ENCODE measurements at regions not wholly inside any gene's neighbourhood (a gene's known extent, or its start where the extent isn't known, plus 50 kb on each side); places are given as distances from the start of the nearest gene placed in this dataset.
"Not testable (repeated sequence)": the region's sequence is repeated elsewhere in the genome, so short reads cannot be mapped to it uniquely, and the experiment has no call there.

DNA sequence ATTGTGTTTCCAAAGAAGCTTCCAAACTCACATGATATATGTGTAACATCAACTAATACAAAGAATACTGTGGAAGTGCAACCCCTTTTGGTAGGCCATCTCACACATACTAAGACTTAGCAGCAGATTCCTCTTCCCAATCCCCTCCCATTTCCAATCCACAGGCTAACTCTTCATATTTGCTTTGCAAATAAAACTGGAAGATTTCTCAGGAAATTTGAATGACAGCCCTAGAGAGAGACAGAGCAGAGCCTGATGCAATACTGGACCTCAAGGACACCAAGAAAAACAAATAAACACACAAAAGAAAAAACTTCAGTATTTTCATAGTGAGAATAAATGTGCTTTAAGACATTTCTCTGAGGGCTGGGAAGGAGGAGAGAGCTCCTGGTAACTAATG lies 190.2 kb upstream of the BRINP3 start:
- FAIRE-seq: no peak
- no peak for DNase-seq (ENCODE audit: low spot score)

DNA sequence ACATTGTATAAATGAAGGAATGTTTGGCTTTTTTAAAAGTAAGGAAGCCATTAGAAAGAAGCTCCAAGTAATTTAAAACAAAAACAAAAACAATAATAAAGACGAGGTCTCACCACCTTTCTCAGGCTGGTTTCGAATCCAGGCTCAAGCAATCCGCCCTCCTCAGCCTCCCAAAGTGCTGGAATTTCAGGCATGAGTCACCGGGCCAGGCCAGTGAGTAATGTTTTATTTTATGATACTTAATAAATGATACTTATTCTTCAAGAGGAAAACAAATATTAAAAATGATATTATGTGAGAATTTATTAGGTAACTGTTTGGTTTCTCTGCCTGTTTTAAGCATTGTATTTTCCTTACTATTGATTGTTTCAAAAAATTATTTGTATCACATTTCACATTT lies 201.4 kb upstream of the BRINP3 start:
- FAIRE-seq: peak; percentile 50

DNA sequence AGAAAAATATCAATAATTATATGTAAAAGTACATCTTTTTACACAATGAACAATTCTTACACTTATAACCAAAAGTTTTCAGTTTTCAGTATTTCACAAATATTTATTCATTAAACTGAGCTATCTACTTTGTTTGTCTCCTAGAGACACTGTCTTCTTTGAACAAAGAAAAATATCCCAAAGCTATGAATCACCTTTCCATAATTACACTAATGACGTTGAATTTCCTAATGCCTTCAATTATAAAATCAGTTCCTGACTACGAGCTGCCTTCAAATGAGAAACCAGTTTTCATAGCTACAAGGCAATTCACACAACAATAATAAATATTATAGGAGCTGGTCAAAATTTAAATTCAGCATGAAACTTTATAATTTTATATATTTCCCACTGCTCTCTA lies 201.8 kb upstream of the BRINP3 start:
- no peak for FAIRE-seq

More for the DNA sequence above, 201.4 kb upstream of the BRINP3 start:
- DNase-seq (ENCODE audit: low spot score): no peak

DNA sequence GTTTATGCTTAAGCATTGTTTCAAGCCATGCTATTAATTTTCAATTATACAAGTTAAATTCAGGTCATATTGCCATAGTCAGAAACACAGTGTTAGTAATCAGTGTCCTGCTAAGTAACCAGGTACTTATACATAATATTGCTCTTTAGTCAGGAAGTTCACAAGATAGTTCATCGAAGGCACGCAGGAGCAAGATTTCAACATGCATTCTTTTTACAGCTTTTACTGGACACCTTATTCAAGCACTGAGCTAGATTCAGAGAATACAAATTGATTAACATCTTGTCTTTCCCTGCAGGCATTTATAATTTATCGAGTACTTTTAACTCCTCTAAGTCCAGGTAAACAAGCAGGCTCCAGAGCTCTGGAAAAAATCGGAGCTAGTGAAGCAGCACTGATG lies 202.3 kb upstream of the BRINP3 start:
- no peak for FAIRE-seq
- no peak for DNase-seq (ENCODE audit: low spot score)

More for the DNA sequence above, 201.8 kb upstream of the BRINP3 start:
- no peak for DNase-seq (ENCODE audit: low spot score)

DNA sequence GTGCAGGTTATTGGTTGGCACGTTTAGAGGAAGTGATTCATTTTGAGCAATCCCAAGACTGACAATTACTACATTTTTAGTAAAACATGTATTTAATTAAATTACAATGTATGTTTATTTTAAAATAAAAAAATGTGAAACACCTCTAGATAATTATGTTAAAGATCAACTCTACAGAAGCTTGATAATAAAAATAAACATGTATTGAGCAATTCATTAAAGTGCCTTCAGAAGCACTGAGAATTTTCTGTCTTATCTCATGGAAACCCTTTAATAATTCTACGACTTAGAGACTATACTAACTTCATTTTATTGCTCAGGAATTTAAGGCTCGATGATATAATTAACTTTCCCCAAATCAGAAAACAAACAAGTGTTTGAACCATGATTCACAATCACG lies 208.0 kb upstream of the BRINP3 start:
- DNase-seq (ENCODE audit: low spot score): no peak
- FAIRE-seq: no peak

GRCh38 chr1:190688096-190688495 lies 210.4 kb upstream of the BRINP3 start:
- FAIRE-seq: no peak

DNA sequence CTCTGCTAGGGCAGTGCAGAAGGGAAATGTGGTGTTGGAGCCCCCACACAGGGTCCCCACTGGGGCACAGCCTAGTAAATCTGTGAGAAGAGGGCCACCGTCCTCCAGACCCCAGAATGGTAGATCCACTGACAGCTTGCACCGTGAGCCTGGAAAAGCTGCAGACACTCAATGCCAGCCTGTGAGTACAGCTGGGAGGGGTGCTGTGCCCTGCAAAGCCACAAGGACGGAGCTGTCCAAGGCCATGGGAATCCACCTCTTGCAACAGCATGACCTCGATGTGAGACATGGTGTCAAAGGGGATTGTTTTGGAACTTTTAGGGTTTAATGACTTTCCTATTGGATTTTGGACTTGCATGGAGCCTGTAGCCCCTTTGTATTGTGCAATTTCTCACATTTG lies 220.8 kb upstream of the BRINP3 start:
- not testable (repeated sequence) for DNase-seq (ENCODE audit: low spot score); FAIRE-seq

More at GRCh38 chr1:190688096-190688495, 210.4 kb upstream of the BRINP3 start:
- no peak for DNase-seq (ENCODE audit: low spot score)

DNA sequence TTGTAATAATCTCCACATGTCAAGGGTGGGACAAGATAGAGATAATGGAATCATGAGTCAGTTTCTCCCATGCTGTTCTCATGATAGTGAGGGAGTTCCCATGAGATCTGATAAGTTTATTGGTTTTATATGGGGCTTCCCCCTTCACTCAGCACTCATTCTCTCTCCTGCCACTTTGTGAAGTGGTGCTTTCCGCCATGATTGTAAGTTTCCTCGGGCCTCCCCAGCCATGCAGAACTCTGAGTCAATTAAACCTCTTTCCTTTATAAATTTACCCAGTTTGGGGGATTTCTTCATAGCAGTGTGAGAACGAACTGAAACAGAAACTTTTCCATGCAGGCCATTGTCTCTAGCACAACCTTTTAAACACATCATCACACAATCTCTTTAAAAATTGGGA lies 221.5 kb upstream of the BRINP3 start:
- DNase-seq (ENCODE audit: low spot score) (no peak), FAIRE-seq (no peak)

DNA sequence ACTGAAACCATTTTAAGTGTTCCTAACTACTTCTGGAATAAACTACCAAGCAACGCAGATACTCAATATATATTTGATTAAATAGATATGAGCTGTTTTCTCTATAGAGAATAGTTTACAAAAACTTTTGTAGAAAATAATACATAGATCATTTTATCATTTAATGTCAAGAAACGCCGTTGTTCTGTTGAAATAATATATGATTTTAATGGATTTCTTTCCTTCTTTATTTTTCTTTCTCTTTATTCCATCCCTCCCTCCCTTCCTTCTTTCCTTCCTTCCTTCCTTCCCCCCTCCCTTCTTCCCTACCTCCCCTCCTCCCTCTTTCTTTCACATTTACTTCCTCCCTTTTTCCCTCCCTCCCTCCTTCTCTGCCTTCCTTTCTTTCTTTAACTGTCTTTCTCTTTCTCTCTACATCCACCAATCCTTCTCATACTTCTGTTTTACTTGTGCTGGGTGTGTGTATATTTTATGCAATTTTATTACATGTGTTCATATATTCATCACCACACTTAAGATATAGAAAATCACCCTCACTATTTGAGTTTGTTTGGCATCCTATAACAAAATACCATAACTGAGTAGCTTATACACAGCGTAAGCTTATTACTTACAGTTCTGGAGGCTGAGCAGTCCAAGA lies 230.9 kb upstream of the BRINP3 start:
- DNase-seq (ENCODE audit: low spot score) (no peak), FAIRE-seq (no peak)

- DNase-seq (ENCODE audit: low spot score): no peak
- FAIRE-seq: no peak
Observed at GRCh38 chr1:190711069-190711468, 233.4 kb upstream of the BRINP3 start.

- DNase-seq (ENCODE audit: low spot score): no peak
- FAIRE-seq: no peak
Observed at GRCh38 chr1:190717055-190717454, 239.4 kb upstream of the BRINP3 start.

DNA sequence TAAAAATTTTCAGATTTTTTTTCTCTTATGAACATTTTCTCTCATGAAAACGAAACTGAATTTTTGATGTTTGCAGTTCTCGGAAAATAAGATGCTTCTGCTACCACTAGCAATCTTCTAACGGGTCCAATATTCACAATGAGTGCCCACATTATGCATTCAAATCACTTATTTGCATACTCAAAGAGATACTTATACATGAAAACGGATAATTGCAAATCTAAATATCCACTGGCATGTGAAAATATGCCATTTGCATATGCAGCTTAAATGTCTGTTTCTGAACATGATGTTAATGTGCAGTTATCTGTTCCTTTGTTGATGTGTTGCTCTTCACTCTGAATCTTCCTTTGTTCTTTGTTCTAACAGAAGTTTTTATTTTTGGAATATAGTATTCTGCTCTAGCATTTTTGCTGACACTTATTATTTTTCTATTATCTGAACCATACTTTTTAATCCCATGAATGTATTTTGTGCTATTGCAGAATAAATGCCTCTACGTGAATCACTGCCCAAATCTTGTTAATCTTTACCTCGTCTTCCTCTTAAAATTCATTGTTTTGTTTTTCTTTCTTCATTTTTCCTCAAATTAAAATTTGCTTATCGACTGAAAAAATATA lies 259.4 kb upstream of the BRINP3 start:
- FAIRE-seq (no peak), DNase-seq (ENCODE audit: low spot score) (no peak)

DNA sequence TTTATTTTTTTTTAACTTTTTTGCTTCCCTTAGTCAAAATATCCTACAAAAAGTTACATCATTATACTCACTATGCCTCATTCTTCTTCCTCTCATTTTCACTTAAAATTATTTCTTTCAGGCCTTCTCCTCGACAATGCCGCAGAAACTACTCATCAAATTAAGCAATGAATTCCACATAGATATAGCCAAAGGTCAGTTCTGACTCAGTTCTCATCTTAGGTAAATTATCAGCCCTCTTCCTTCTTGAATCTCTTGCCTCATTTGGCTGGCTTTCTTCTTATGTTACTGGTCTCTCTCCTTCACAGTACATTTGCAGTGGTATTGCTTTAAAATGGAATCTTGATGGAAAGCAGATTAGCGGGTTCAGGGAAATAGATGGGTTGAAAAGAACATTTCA lies 260.7 kb upstream of the BRINP3 start:
- peak; percentile 34 for DNase-seq (ENCODE audit: low spot score)
- FAIRE-seq: no peak

DNA sequence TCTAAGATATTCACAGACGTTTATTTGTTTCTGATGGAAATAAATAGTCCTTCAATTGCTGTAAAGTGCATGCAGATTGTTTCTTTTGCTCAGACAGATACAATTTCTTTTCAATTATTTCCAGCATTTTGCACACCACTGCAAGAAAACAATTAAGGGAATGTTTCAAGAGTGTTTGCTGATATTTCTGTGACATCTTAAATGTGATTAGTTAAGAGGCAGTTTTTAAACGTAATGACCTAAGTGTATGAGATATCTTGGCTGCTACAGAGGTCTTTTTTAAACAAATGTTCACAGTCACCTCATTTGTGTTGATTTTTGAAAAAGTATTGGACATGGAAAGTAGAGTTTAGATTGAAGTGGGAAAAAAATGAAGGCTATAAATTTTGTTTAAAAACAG lies 262.3 kb upstream of the BRINP3 start:
- no peak for FAIRE-seq
- no peak for DNase-seq (ENCODE audit: low spot score)

DNA sequence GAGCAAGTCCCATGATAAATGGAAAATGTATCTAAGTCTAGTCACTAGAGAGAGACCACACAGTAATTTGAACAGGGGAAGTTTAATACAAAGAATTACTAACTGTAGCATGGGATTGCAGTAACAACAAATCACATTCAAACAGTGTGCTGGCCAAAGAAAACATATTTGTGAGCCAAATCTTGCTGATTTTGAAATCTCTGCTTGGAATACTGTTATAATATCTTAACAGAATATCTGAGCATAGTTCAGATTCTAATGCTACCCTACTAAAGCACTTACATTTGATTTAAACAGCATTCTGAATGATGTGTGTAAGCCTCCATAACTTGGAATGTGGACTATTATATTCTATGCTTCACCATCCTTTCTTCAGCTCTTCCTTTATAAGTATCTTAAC lies 270.0 kb upstream of the BRINP3 start:
- DNase-seq (ENCODE audit: low spot score) (no peak), FAIRE-seq (no peak)

- DNase-seq (ENCODE audit: low spot score) (no peak), FAIRE-seq (no peak)
Observed at GRCh38 chr1:190752131-190752530, 274.5 kb upstream of the BRINP3 start.

GRCh38 chr1:190754666-190755065 lies 277.0 kb upstream of the BRINP3 start:
- DNase-seq (ENCODE audit: low spot score) (peak; percentile 11), FAIRE-seq (no peak)

DNA sequence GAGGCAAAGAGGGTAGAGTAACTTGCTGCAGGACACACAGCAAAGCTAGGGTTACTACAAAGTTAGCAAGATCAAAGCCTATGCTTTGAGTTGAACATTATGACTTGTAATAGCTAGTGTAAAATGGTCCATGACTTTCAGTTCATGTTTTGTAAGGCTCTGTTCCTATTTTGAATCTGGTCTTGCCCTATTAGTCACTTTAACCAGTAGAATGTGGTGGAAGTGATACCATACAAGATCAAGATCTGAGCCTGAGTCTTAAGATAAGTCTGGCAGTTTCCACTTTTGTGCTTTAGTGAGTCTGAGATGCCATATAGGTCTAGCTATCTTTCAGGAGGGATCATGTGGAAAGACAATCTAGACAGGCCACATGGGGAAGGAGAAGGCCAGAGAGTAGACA lies 282.1 kb upstream of the BRINP3 start:
- no peak for DNase-seq (ENCODE audit: low spot score)
- no peak for FAIRE-seq

- FAIRE-seq: no peak
- DNase-seq (ENCODE audit: low spot score): no peak
Observed at GRCh38 chr1:190762325-190762724, 284.7 kb upstream of the BRINP3 start.

GRCh38 chr1:190792873-190793272 lies 315.2 kb upstream of the BRINP3 start:
- DNase-seq (ENCODE audit: low spot score): no peak
- no peak for FAIRE-seq

DNA sequence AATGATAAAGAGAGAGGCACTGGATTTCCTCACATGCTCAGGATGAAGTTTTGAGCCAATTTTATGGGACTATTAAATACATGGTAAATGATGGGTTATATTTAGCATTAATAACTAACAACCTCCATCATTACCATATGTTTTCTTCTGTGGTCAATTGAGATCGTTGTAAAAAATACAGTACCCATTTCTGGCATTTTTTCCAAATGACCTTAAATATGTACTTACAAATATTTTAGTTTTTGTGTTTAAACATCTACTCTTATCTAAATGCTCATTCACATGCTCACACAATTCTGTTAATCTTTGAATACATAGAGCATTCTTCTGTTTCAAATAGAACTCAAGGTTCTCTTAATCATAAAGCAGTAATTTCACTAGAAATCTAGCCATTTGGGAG lies 330.0 kb upstream of the BRINP3 start:
- DNase-seq (ENCODE audit: low spot score) (no peak), FAIRE-seq (no peak)

- no peak for DNase-seq (ENCODE audit: low spot score)
Observed at GRCh38 chr1:190808035-190808434, 330.4 kb upstream of the BRINP3 start.

DNA sequence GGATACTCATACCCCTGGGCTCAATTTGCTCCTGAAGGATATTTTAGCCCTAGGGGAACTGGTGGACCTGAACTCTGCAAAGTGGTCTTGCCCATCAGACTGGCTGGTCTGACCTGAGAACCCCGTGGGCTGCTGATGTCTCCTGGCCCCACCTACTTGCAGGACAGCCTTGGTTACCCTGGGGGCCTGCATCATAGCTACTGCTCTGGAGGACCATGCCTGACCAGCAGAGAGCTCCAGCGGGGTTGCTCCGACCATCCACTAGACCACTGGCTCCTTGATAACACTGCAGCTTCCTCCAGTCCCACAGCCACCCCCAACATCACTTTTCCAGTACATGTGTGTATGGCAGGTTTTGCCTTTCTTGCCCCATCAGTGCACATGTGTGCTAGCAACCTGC lies 331.6 kb upstream of the BRINP3 start:
- no peak for DNase-seq (ENCODE audit: low spot score)
- no peak for FAIRE-seq

More at GRCh38 chr1:190808035-190808434, 330.4 kb upstream of the BRINP3 start:
- FAIRE-seq: no peak
